Fibroblast of skin of right quadriceps (primary cell): ENCODE measurements at regions not wholly inside any gene's neighbourhood (a gene's known extent, or its start where the extent isn't known, plus 50 kb on each side); places are given as distances from the start of the nearest gene placed in this dataset.

Experiments used
- DNase-seq: peaks from one replicate; pipeline ENCODE4 v3.0.0-alpha.2; 2013

GRCh38 chr1:209248649-209249279 is 334.8 kb upstream of the CAMK1G start:
- peak; percentile 53 for DNase-seq

DNA sequence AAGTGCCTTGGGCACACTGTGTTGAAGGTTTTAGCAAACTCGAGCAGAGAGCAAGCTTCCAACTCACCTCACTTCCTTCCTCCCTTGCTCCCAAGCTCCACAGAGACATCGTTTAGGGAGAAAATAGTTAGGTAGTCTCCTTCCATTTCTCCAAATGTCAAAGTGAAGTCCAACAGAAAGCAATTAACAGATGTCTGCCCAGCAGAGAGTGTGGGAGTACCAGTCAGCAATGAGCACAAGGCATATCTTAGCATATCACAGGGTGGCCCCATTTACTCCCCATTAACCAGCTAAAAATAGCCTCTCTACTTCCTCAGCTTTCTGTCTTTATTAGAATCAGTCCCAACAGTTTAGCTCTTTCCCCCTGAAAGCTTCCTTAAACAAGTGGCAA is 334.2 kb upstream of the CAMK1G start:
- no peak for DNase-seq

- DNase-seq: no peak
Observed at GRCh38 chr1:209249785-209250440, 333.6 kb upstream of the CAMK1G start.

DNA sequence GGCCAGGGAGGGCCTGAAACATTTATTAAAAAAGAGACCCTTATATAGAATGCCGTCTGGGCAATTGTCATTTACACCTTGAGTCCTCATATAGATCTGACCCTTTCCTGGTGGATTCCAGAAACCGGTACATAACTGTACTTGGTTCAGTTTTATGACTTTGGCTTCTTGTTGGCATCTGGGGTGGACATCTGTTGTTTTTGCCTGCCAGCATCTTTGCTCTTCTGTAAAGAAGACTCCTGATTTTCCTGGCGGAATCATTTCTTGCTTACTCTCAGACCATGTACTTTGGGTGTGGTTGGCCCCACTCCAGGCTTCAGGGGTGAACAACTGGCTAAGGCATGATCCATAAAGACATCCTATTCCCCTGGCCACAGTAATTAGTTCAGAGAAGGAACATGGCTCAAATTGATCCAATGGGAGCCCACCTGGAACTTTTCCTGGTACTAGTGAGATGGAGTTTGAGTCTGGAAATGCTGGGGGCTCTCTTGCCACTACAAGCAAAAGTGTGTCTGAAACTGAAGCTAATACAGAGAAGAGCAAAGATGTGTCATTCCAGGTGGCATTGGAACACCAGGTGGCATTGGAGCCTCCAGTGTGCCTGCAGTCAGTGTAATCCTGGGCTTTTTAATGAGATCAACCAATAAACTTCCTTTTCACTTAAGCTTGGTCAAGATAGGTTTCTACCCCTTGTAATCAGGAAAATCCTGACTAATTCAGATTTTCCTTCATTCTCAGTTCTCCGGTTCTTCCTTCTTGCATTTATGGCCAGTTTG is 332.5 kb upstream of the CAMK1G start:
- no peak for DNase-seq

DNA sequence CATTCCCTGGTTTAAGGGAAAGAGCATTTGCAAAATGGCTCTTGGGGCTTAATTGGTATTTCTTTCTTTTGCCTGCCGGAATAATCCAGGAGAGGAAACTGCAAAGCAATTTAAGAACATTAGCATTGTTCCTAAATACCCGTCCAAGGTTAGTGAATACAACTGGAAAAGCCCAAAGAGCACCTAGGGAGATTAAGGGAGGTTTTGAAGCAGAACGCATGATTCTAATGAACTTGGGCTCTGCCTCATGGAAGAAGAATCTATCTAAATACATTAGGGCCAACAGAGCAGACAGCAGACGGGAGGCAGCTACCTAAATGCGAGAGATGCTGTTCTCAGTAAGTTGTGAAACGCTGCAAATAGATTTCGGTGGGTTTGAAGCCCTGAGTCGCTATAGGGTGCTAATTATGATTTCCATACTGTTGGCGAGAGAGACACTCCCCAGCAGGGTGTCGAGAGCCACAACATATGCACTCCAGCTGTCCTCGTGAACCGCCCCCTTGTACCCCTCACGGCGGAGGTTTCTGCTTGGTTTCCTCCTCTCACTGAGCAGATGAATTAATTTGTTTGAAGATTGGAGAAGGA is 326.7 kb upstream of the CAMK1G start:
- DNase-seq: no peak

DNA sequence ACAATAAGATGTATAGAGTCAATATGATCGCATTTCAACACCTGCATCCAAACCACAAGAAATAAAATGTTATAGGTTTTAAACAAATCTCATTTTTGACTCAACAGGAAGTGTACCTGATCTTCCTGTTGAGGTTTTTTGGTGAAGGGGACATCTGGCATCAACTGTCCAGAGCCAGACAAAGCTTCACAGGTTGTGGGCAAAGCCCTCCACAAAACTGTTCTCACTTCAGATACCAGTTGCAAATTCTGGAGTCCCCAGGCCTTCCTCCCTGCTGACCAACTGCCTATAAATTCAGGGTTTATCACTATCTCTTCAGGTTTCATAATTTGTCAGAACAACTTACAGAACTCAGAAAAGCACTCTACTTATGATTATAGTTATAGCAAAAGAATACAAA is 326.1 kb upstream of the CAMK1G start:
- DNase-seq: no peak

DNA sequence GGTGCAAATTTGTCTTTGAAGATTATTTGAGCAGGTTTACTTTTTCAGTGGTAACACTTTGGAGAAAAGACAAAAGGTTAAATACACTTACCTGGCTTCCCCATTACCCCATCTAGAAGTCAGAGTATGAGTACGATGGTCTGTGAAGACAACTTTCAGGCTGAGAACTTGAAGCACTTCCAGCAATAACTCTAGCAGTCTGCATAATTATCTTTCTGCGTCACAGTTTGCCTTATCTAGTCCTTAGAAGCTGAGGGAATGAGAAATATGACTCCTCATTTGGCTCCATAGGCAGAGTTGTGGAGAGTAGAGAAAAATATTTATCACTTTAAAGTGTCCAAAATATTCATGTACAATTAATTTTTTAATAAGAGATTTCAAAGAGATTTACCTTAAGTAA is 323.4 kb upstream of the CAMK1G start:
- no peak for DNase-seq

- DNase-seq: no peak
Observed at GRCh38 chr1:209262631-209263030, 320.9 kb upstream of the CAMK1G start.

- no peak for DNase-seq
Observed at GRCh38 chr1:209265301-209265700, 318.2 kb upstream of the CAMK1G start.

DNA sequence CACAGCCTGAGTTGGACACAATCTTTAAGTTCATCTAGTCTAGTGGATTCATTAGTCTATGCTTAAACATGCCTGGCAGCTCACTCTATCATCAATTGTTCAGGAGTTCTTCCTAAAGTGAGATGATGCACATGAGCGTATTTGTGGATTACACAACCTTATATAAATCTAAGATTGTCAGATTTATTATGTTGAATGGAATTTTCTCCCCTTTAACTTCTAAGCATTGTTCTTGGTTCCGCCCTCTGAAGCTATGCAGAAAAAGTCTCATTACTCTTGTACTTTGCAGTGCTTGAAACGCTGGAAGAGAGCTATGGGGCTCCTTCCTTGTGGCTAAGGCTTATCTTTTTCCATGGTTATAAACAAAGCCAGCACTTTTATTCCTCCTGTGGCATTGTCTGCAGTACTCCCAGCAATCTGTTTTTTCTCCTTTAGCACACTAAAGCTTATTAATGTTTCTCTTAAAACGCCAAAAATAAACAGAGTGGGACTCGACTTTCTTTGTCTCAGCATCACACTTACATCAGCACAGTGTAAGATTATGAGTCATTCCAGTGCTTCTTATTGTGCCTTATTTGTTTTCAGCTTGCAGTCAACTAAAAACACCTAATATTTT is 316.8 kb upstream of the CAMK1G start:
- DNase-seq: peak; percentile 33

DNA sequence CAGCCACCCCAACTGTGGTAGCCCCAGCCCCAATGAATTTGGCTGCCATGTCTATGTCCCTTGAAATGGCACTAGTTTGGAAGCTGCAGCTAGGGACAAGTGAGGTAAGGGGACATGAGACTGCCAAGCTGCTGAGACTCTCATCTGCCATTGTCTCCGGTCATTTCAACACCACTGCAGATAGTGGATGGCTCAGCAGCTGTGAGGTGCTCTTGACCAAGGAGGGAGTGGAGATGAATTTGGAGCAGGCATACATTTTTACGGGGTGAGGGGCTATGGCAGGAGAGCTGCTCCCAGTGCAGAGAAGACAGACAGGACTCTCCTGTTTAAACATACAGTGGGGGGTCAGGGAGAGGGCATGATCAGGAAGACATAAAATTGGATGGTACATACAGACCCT is 315.5 kb upstream of the CAMK1G start:
- no peak for DNase-seq

GRCh38 chr1:209268479-209268878 is 315.0 kb upstream of the CAMK1G start:
- DNase-seq: no peak

DNA sequence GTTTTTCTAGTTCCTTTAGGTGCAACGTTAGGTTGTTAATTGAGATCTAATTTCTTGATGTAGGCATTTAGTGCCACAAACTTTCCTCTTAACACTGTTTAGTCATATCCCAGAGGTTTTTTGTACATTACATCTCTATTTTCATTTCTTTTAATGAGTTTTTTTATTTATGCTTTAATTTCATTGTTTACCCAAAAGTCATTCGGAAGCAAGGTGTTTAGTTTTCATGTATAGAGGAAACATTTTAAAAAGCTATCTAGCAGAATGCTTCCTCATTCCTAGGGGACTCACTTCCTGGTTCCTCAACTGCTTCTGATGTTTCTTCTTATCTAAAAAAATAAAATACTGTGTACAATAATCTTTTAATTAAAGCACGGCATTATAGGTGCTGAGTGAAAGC is 307.2 kb upstream of the CAMK1G start:
- no peak for DNase-seq

DNA sequence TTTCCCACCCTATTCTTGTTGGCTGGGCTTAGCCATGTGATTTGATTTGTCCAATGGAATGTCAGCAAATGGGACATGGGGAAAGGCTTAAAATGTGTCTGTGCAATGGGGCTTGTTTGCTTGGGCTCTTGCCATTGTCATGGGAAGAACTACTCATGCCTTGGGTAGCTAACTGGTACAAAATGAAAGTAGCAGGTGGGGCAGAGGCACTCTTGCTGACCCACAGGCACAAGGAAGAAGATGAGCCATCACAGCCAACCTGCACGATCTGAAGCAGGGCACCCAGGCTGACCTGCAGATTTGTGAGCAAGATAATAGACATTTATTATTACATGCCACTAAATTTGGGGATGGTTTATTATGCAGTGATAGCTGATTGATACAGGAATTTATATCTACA is 305.9 kb upstream of the CAMK1G start:
- no peak for DNase-seq

GRCh38 chr1:209291715-209292114 is 291.8 kb upstream of the CAMK1G start:
- DNase-seq: peak; percentile 39

- DNase-seq: no peak
Observed at GRCh38 chr1:209302779-209303568, 280.5 kb upstream of the CAMK1G start.

GRCh38 chr1:209304166-209304565 is 279.3 kb upstream of the CAMK1G start:
- no peak for DNase-seq

DNA sequence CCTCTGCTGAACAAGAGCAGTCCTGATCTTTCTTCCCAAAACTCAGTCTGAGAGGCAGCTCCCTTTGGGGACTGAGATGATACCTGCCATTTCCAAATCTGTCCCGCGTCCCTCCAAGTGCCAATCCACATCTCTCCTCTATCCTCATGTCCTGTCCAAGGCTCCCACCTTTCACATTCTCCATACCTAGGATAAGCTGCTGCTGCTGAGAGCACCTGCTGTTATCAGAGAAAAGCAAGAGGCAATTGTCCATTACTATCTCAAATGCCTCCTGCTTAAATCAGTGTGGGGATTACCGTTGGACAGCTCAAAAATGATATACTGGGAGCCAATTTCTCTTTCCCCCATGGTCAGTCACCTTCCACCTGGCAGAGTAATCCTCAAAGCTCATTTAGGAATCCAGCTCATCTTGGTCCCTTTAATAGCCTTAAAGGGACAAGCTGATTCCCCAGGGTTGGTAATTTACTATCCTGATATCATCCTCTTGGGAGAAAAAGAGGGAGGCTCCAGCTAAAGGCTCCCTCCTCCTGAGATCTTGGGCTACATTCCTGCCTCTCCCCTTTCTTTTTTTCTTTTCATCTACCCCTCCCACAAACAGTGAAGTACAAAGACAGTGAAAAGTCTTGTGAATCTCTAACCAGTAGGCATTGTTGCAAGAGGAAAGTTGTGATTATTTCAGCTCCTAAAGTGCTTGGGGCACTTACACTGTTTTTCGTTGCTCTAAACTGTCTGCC is 278.1 kb upstream of the CAMK1G start:
- no peak for DNase-seq

DNA sequence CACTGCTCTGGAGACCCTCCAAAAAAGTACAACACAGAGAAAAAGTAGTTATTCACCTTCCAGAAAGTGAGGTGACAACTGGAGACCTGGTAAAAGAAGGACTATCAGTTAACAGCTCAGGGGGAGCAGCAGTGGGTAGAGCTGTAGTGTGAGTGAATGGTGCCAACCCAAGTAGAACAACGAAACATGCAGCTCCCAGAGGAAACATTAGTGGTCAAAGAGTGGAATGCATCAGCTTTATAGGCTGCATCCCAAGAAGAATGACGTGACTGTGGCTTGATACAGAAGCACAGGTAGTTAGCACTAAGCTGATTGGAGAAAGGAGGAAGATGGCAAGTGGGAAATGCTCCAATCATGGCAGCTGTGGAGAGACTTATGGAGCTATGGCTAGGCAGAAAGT is 275.7 kb upstream of the CAMK1G start:
- DNase-seq: peak; percentile 28

DNA sequence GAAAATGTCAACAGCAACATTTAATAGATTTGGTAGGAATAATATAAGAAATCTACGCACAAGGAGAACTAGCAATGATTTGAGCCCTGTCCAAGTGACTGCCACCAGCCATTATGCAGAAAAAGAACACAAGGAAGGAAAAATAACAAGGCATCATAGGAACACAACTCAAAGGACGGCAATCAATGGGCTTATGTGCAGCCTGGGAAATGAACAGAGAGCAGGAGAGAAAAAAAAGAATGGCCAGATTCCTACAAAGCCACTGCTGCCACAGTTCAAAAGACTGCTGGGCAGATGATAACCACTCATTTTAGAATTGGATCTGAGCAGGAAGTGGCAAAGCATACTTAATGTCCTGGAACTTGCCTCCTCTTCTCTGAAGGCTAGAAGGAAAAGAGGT is 274.3 kb upstream of the CAMK1G start:
- DNase-seq: no peak

GRCh38 chr1:209311770-209312169 is 271.7 kb upstream of the CAMK1G start:
- no peak for DNase-seq

DNA sequence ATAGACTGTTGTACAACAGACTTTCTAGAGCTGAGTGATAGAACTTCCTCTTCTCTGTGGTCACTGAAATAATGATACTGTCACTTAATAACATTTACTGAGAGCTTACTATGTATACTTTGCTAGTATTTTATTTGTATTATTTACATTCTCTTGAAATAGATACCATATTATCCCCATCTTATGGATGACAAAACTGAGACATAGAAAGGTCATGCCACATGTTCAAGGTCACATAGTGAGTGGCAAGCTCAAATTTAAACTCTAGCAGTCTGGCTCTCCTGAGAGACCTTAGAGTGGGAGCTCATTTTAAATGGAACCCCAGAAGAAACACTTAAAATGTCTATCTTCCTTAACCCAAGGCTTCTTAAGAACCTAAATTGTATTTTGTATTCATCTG is 266.6 kb upstream of the CAMK1G start:
- no peak for DNase-seq
